GM12878 (cell line): ENCODE measurements at regions not wholly inside any gene's neighbourhood (a gene's known extent, or its start where the extent isn't known, plus 50 kb on each side); places are given as distances from the start of the nearest gene placed in this dataset.

ENCODE experiments used
- ATAC-seq: fragments of 200-7000 bp; cut with Tn5 transposase; 3 replicates; pipeline ENCODE4 v1.9.1; 2020; ENCODE audit warnings: mild to moderate bottlenecking, moderate library complexity
- BruUV-seq: library from RNA; stranded (reverse); fragments of 400-500 nt; replicated peaks from 2 replicates; lab custom pipeline; 2021; lab: Mats Ljungman, UMichigan
- CTCF ChIA-PET: fragments of 300-600 bp; sonication (Branson Sonifier 250); formaldehyde crosslinking; extraction: SDS; loops from one replicate; lab custom pipeline; 2021; ENCODE audit warnings: inconsistent platforms; lab: Yijun Ruan, JAX
- POLR2A ChIA-PET: fragments of 350-600 bp; formaldehyde crosslinking; extraction: SDS; loops from one replicate; lab custom pipeline; 2021; ENCODE audit warnings: inconsistent platforms; lab: Charles Lee
- RAD21 ChIA-PET: fragments of 300-600 bp; sonication (Branson Sonifier 250); formaldehyde crosslinking; loops from one replicate; lab custom pipeline; 2023; ENCODE audit warnings: antibody characterized with exemption; ENCODE audit not compliant: unreplicated experiment; lab: Charles Lee
- SMC1A ChIA-PET: fragments of 300-600 bp; sonication (Branson Sonifier 250); formaldehyde crosslinking; loops from one replicate; lab custom pipeline; 2023; ENCODE audit not compliant: unreplicated experiment, uncharacterized antibody; lab: Charles Lee
- DNase-seq: peaks from one replicate; pipeline ENCODE4 v3.0.0-alpha.2; 2011; ENCODE audit warnings: low read depth, low spot score
- FAIRE-seq: peaks from 3 replicates; lab custom pipeline; 2011; peaks lifted over from hg19 to GRCh38; lab: Jason Lieb, UNC
- H2AFZ ChIP-seq: 2 replicates; pipeline ENCODE4 v1.6.0; 2011; ENCODE audit warnings: low read depth, low read length, control low read depth; ENCODE audit not compliant: control insufficient read depth
- H3K27ac ChIP-seq: 2 replicates; pipeline ENCODE4 v1.5.1; 2011; ENCODE audit warnings: control low read depth; ENCODE audit not compliant: control insufficient read depth, insufficient read depth
- H3K27me3 ChIP-seq, 2 experiments: replicated peaks in 1 of 2; 2 replicates each; pipeline versions ENCODE4 v1.6.0 to v1.6.1; 2011; ENCODE audit warnings: low read length in 1 of 2; ENCODE audit not compliant: control insufficient read depth in 2 of 2, insufficient read depth in 2 of 2
- H3K36me3 ChIP-seq, 2 experiments: 2 replicates each; pipeline ENCODE4 v1.5.1; 2011; ENCODE audit warnings: low read length in 1 of 2; ENCODE audit not compliant: control insufficient read depth in 2 of 2, insufficient read depth in 2 of 2
- H3K4me1 ChIP-seq: 2 replicates; pipeline ENCODE4 v1.6.1; 2011; ENCODE audit warnings: mild to moderate bottlenecking, low read length, moderate library complexity, mixed read lengths; ENCODE audit not compliant: control insufficient read depth, insufficient read depth
- H3K4me2 ChIP-seq: 2 replicates; pipeline ENCODE4 v1.6.0; 2011; ENCODE audit warnings: control low read depth; ENCODE audit not compliant: control insufficient read depth, insufficient read depth
- H3K4me3 ChIP-seq: fragments of 200-600 bp; sonication (generic); 2 replicates; pipeline ENCODE4 v1.5.1; 2016
- H3K79me2 ChIP-seq: 2 replicates; pipeline ENCODE4 v1.6.0; 2011; ENCODE audit warnings: low read length; ENCODE audit not compliant: control insufficient read depth, insufficient read depth
- H3K9ac ChIP-seq: 2 replicates; pipeline ENCODE4 v1.8.0; 2011; ENCODE audit warnings: low read length, control low read depth, mixed read lengths; ENCODE audit not compliant: control insufficient read depth, insufficient read depth
- H3K9me3 ChIP-seq: replicated peaks from 3 replicates; pipeline ENCODE4 v1.5.1; 2011; ENCODE audit warnings: mild to moderate bottlenecking, low read length; ENCODE audit not compliant: control insufficient read depth, insufficient read depth
- H4K20me1 ChIP-seq: 2 replicates; pipeline ENCODE4 v1.6.0; 2011; ENCODE audit not compliant: control insufficient read depth, insufficient read depth
- FOS ChIP-seq: IDR thresholded peaks from 3 replicates; pipeline ENCODE4 v1.6.1; 2011; ENCODE audit warnings: borderline replicate concordance; ENCODE audit not compliant: insufficient read length; ENCODE audit errors: extremely low read depth
- FOXK2 ChIP-seq: fragments of 450-650 bp; IDR thresholded peaks from 2 replicates; pipeline ENCODE4 v1.6.1; 2017; ENCODE audit warnings: mild to moderate bottlenecking, moderate library complexity
- HDGF ChIP-seq: fragments of 450-650 bp; IDR thresholded peaks from 2 replicates; pipeline ENCODE4 v1.6.1; 2016; ENCODE audit warnings: antibody characterized with exemption
- KDM1A ChIP-seq: fragments of 200-600 bp; sonication (generic); IDR thresholded peaks from 2 replicates; pipeline ENCODE4 v1.6.1; 2016; ENCODE audit warnings: borderline replicate concordance
- MEF2A ChIP-seq: IDR thresholded peaks from 2 replicates; pipeline ENCODE4 v1.6.1; 2011; ENCODE audit warnings: low read depth, mild to moderate bottlenecking, low read length, moderate library complexity; ENCODE audit not compliant: insufficient read depth
- NR2C1 ChIP-seq: fragments of 450-650 bp; IDR thresholded peaks from 2 replicates; pipeline ENCODE4 v1.6.1; 2017; ENCODE audit warnings: antibody characterized with exemption, mild to moderate bottlenecking, moderate library complexity
- NRF1 ChIP-seq: conservative IDR thresholded peaks from 2 replicates; pipeline ENCODE4 v1.6.1; 2011; ENCODE audit warnings: mild to moderate bottlenecking, low read depth, low read length, improper control_type of control experiment
- SUPT20H ChIP-seq: IDR thresholded peaks from 2 replicates; pipeline ENCODE4 v1.6.1; 2011; ENCODE audit warnings: low read depth, mild to moderate bottlenecking, low read length, moderate library complexity, borderline replicate concordance; ENCODE audit not compliant: control insufficient read depth
- ZBED1 ChIP-seq: IDR thresholded peaks from 2 replicates; pipeline ENCODE4 v1.6.1; 2016; ENCODE audit warnings: borderline replicate concordance
- WGBS: methylation state at CpG from one replicate; pipeline ENCODE4 v1.1.6; 2016; ENCODE audit warnings: low lambda C conversion rate; ENCODE audit not compliant: insufficient replicate concordance, insufficient coverage; ENCODE audit errors: missing lambda C conversion rate; 5-methylcytosine and 5-hydroxymethylcytosine counted together
- in situ Hi-C: fragments of 300-500 bp; cut with MboI; formaldehyde crosslinking; loops from 9 replicates; pipeline ENCODE4 v1.14.3; 2018; ENCODE audit warnings: mixed read lengths
- intact Hi-C: fragments of 100-400 bp; cut with micrococcal nuclease; formaldehyde crosslinking; loops from one replicate; pipeline ENCODE4 v1.14.2; 2022; ENCODE audit not compliant: unreplicated experiment

DNA sequence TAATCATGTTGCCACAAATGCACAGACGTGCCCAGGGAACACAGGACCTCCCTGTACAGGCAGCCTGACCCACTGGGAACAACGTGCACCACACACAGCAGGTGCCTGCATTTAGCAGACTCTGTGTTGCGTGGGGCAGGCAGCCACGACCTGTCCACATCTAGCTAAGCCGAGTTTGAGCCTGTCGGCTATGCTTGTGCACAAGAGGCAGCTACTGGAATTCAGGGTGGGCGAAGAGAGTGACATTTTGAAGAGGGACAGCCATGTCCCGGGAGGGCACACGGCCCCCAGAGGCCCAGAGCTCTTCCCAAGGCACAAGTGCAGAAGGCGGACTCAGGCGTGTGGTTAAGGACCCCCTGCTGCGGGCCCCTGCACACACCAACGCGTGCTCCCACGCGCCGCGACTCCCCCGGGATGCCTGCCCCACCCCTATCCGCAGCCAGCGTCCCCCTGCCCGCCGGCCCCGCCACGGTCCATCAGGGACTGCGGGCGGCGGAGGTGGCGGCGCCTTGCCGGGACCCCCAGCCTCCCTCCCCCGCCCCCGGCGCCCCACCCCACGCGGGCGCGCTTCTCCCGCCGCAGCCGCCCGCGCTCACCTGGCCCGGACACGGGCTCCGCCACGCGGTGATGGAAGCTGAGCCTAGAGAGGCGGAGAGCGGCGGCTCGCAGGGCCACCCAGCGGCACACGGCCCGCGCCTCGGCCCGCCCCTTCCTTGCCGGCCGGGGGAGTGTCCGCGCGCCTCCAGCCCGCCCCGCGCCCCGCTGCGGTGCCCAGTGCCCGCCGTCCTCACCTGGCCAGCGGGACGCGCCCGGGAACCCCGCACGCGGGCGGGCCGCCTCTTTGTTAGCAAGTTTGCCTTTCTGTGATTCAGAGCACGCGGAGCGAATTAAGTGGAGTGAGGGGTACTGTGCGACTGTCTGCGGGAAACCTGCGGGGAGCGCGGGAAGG is 125.3 kb upstream of the PRMT8 start:
- RAD21 ChIA-PET = no interaction called here
- Histone ChIP-seq H3K9ac (no peak overlapping the region), H3K4me2 (no peak overlapping the region), H4K20me1 (no peaks in the 10 kb centered on the region), H3K79me2 (no peaks in the 10 kb centered on the region), H2AFZ (no peak overlapping the region), H3K9me3 (no peaks in the 10 kb centered on the region)
- DNase-seq = no peak
- no TSS peak for BruUV-seq
- intact Hi-C loops = no loop called here
- in situ Hi-C loops = no loop called here
- WGBS = 27% methylated on average over 45 of the region's 87 CpGs
- CTCF ChIA-PET = no interaction called here
- ATAC-seq = no peak
- TF ChIP-seq FOXK2 (no peak), MEF2A (no peak), SUPT20H (no peak), NR2C1 (no peak), ZBED1 (no peak), NRF1 (no peak), FOS (no peak), KDM1A (no peak), HDGF (no peak)
- TF ChIP-seq, all 136 proteins: peak for 0
- Histone ChIP-seq H3K27me3 (peaks cover 5 to 10% of the 10 kb centered on the region in 2 experiments; a peak in 3 of 4 replicates), H3K36me3 (no peaks in the 10 kb centered on the region), H3K4me3 (no peak overlapping the region), H3K4me1 (0 out of 2 replicates have a peak, but pooled peaks cover 3% of the 10 kb centered on the region), H3K27ac (no peak overlapping the region)
- POLR2A ChIA-PET = no interaction called here
- no peak for FAIRE-seq
- SMC1A ChIA-PET = no interaction called here
